ENCODE measurements at regions not wholly inside any gene's neighbourhood (a gene's known extent, or its start where the extent isn't known, plus 50 kb on each side); places are given as distances from the start of the nearest gene placed in this dataset.

GRCh38 chr5:3022665-3023064, 271.2 kb upstream of the IRX2 start:
- Mint-ChIP-seq H3K4me1 (ENCODE audit: unreplicated experiment) (no peaks in the 10 kb centered on the region), H3K27me3 (ENCODE audit: unreplicated experiment) (no peaks in the 10 kb centered on the region), H3K27ac (ENCODE audit: unreplicated experiment) (no peak overlapping the region), H3K9me3 (ENCODE audit: unreplicated experiment) (peaks cover 31% of the 10 kb centered on the region), H3K36me3 (ENCODE audit: unreplicated experiment) (no peaks in the 10 kb centered on the region), H3K4me3 (ENCODE audit: unreplicated experiment) (no peak overlapping the region)
- TF ChIP-seq, protein P1, sequence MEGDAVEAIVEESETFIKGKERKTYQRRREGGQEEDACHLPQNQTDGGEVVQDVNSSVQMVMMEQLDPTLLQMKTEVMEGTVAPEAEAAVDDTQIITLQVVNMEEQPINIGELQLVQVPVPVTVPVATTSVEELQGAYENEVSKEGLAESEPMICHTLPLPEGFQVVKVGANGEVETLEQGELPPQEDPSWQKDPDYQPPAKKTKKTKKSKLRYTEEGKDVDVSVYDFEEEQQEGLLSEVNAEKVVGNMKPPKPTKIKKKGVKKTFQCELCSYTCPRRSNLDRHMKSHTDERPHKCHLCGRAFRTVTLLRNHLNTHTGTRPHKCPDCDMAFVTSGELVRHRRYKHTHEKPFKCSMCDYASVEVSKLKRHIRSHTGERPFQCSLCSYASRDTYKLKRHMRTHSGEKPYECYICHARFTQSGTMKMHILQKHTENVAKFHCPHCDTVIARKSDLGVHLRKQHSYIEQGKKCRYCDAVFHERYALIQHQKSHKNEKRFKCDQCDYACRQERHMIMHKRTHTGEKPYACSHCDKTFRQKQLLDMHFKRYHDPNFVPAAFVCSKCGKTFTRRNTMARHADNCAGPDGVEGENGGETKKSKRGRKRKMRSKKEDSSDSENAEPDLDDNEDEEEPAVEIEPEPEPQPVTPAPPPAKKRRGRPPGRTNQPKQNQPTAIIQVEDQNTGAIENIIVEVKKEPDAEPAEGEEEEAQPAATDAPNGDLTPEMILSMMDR (IDR thresholded peaks at IDR 0.05) = no peak
- DNase-seq (ENCODE audit: extremely low spot score, unreplicated experiment) = peak; percentile 75

DNA sequence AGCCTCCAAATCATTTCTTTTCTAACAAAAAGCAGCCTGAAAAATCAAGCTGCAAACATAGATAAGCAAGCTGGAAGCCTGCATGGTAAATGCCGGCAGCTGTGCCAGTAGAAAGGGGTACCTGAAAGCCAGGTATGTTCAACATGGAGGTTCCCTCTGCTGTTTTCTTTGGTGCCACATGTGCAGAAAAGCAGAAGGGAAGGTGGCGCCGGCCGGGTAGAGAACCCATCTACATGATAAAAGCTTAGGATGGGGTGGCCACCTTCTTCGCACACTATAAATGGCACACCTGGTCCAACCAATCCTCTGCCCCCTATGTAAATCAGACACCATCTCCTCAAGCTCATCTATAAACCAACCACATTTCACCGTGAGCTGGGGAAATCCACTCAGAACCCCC, 268.9 kb upstream of the IRX2 start:
- Mint-ChIP-seq H3K27me3 (ENCODE audit: unreplicated experiment) (no peaks in the 10 kb centered on the region), H3K36me3 (ENCODE audit: unreplicated experiment) (no peaks in the 10 kb centered on the region), H3K27ac (ENCODE audit: unreplicated experiment) (no peak overlapping the region), H3K4me3 (ENCODE audit: unreplicated experiment) (no peak overlapping the region), H3K9me3 (ENCODE audit: unreplicated experiment) (peaks cover 33% of the 10 kb centered on the region), H3K4me1 (ENCODE audit: unreplicated experiment) (no peaks in the 10 kb centered on the region)
- TF ChIP-seq, protein P1 (IDR thresholded peaks at IDR 0.05) = no peak
- peak; percentile 70 for DNase-seq (ENCODE audit: extremely low spot score, unreplicated experiment)

GRCh38 chr5:3019045-3019444, 267.6 kb upstream of the IRX2 start:
- DNase-seq (ENCODE audit: extremely low spot score, unreplicated experiment) = peak; percentile 54
- Mint-ChIP-seq H3K4me1 (ENCODE audit: unreplicated experiment) (no peaks in the 10 kb centered on the region), H3K36me3 (ENCODE audit: unreplicated experiment) (no peaks in the 10 kb centered on the region), H3K4me3 (ENCODE audit: unreplicated experiment) (no peak overlapping the region), H3K9me3 (ENCODE audit: unreplicated experiment) (peaks cover 33% of the 10 kb centered on the region), H3K27me3 (ENCODE audit: unreplicated experiment) (no peaks in the 10 kb centered on the region), H3K27ac (ENCODE audit: unreplicated experiment) (no peak overlapping the region)
- TF ChIP-seq, protein P1 (IDR thresholded peaks at IDR 0.05) = no peak

DNA sequence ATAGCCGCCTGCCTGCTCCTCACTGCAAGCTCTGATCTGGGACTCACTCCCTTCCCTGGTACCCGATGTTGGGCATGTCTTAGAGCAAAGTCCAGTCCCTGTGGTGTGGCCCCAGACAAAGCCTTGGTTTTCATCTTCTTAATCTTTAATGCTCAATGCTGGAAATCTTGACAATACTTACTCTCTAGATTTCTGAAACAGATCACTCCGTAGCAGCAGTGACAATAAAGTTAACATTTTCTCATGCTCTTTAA, 260.2 kb upstream of the IRX2 start:
- H3K4me3 Mint-ChIP-seq (ENCODE audit: unreplicated experiment) = no peak overlapping the region
- H3K27me3 Mint-ChIP-seq (ENCODE audit: unreplicated experiment) = no peaks in the 10 kb centered on the region
- H3K27ac Mint-ChIP-seq (ENCODE audit: unreplicated experiment) = no peak overlapping the region
- peaks cover 36% of the 10 kb centered on the region for H3K9me3 Mint-ChIP-seq (ENCODE audit: unreplicated experiment)
- TF ChIP-seq, protein P1 (IDR thresholded peaks at IDR 0.05) = no peak
- H3K4me1 Mint-ChIP-seq (ENCODE audit: unreplicated experiment) = no peaks in the 10 kb centered on the region
- no peaks in the 10 kb centered on the region for H3K36me3 Mint-ChIP-seq (ENCODE audit: unreplicated experiment)
- DNase-seq (ENCODE audit: extremely low spot score, unreplicated experiment) = no peak

DNA sequence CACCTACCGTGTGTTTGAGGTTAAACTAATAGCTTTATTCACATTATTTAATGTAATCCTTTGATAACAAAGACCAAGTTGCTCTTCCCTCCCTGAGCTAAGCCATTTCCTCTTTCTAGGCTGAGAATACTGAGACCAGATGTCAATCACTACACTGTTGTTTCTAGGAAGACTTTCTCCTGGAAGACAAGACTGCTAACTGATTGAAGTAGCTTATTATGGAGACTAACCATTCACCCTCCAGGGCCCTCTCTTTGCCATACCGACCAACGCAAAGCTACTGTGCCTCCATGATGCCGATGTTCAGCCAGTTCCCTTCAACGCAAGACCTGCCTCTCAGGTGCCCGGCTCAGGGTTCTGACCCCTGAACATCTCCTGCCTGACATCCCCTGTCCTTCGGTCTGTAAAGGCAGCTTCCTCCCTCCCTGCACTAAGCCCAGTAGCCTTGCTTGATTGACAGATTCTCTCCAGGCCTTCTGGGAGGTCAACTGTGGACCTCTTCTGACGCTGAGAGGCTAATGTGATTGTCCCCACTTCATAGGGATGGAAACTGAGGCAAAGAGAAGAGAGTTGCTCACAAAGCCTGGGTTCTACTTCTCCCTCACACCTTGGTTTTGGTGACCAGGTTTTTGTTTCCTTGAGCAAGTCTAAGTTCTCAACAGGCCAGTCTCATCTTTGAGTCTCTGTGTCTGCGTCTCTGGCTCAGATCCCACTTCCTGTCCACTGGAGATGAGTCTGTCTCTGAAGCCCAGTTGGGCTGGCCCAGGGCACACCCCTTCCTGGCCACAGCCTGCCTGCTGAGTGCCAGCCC, 259.7 kb upstream of the IRX2 start:
- Mint-ChIP-seq H3K27me3 (ENCODE audit: unreplicated experiment) (no peaks in the 10 kb centered on the region), H3K4me1 (ENCODE audit: unreplicated experiment) (no peaks in the 10 kb centered on the region), H3K36me3 (ENCODE audit: unreplicated experiment) (no peaks in the 10 kb centered on the region), H3K4me3 (ENCODE audit: unreplicated experiment) (no peak overlapping the region), H3K27ac (ENCODE audit: unreplicated experiment) (no peak overlapping the region), H3K9me3 (ENCODE audit: unreplicated experiment) (peaks cover 36% of the 10 kb centered on the region)
- TF ChIP-seq, protein P1 (IDR thresholded peaks at IDR 0.05) = no peak
- peak; percentile 75 for DNase-seq (ENCODE audit: extremely low spot score, unreplicated experiment)
